H1 (cell line): ENCODE measurements at regions not wholly inside any gene's neighbourhood (a gene's known extent, or its start where the extent isn't known, plus 50 kb on each side); places are given as distances from the start of the nearest gene placed in this dataset.

Source experiments
- CTCF ChIA-PET: fragments of 300-600 bp; sonication (Branson Sonifier 250); formaldehyde crosslinking; loops from one replicate; lab custom pipeline; 2021; ENCODE audit not compliant: partially characterized antibody; lab: Charles Lee
- POLR2A ChIA-PET: fragments of 300-600 bp; sonication (Branson Sonifier 250); formaldehyde crosslinking; loops from one replicate; lab custom pipeline; 2021; ENCODE audit warnings: inconsistent platforms; ENCODE audit not compliant: partially characterized antibody; lab: Charles Lee
- DNase-seq, 2 experiments: peaks; one replicate each; pipeline versions ENCODE4 v3.0.0 to v3.0.0-alpha.2; 2010 to 2022; ENCODE audit warnings: low spot score in 2 of 2, low read depth in 1 of 2, mixed read lengths in 1 of 2
- FAIRE-seq: peaks from 2 replicates; lab custom pipeline; 2011; peaks lifted over from hg19 to GRCh38; lab: Jason Lieb, UNC
- H2AFZ ChIP-seq: 2 replicates; pipeline ENCODE4 v1.8.1; 2012; ENCODE audit warnings: low read length, inconsistent platforms
- H2AK5ac ChIP-seq: 2 replicates; pipeline ENCODE4 v1.6.1; 2013; ENCODE audit warnings: low read depth, low read length
- H2BK120ac ChIP-seq: replicated peaks from 2 replicates; pipeline ENCODE3; 2013; ENCODE audit warnings: low read depth, low read length, inconsistent platforms
- H2BK12ac ChIP-seq: 2 replicates; pipeline ENCODE4 v1.6.1; 2013; ENCODE audit warnings: low read depth, low read length
- H2BK15ac ChIP-seq: 2 replicates; pipeline ENCODE4 v1.6.1; 2013; ENCODE audit warnings: low read length
- H2BK20ac ChIP-seq: 2 replicates; pipeline ENCODE4 v1.6.1; 2013; ENCODE audit warnings: low read length
- H2BK5ac ChIP-seq: 2 replicates; pipeline ENCODE4 v1.6.1; 2013; ENCODE audit warnings: low read depth, low read length
- H3K14ac ChIP-seq: 2 replicates; pipeline ENCODE4 v1.6.1; 2013; ENCODE audit warnings: inconsistent platforms; ENCODE audit not compliant: insufficient read length
- H3K18ac ChIP-seq: 2 replicates; pipeline ENCODE4 v1.6.1; 2013; ENCODE audit warnings: low read length; ENCODE audit errors: extremely low read depth
- H3K23ac ChIP-seq: 2 replicates; pipeline ENCODE4 v1.6.1; 2013; ENCODE audit warnings: inconsistent platforms; ENCODE audit not compliant: insufficient read length
- H3K23me2 ChIP-seq: 2 replicates; pipeline ENCODE4 v1.6.1; 2013; ENCODE audit warnings: low read depth, low read length
- H3K27ac ChIP-seq: 2 replicates; pipeline ENCODE4 v1.6.1; 2011; ENCODE audit warnings: low read depth, low read length, inconsistent platforms
- H3K27me3 ChIP-seq, 4 experiments: replicated peaks in 1 of 4; 1 replicate in 1 of 4; 2 replicates in 3 of 4; pipeline versions ENCODE4 v1.6.1 to v1.8.1; 2011 to 2013; ENCODE audit warnings: low read length in 3 of 4, mild to moderate bottlenecking in 3 of 4, inconsistent platforms in 2 of 4, mixed read lengths in 2 of 4, moderate library complexity in 1 of 4; ENCODE audit not compliant: control insufficient read depth in 3 of 4, insufficient read depth in 3 of 4; ENCODE audit errors: extremely low read depth in 1 of 4
- H3K36me3 ChIP-seq, 4 experiments: 2 replicates each; pipeline versions ENCODE4 v1.6.1 to v1.8.1; 2011 to 2013; ENCODE audit warnings: mild to moderate bottlenecking in 4 of 4, low read length in 3 of 4, moderate library complexity in 2 of 4, control low read depth in 1 of 4, inconsistent platforms in 1 of 4; ENCODE audit not compliant: insufficient read depth in 4 of 4, control insufficient read depth in 2 of 4
- H3K4ac ChIP-seq: replicated peaks from 2 replicates; pipeline ENCODE3; 2013; ENCODE audit warnings: low read length, low read depth, mixed read lengths, inconsistent platforms; ENCODE audit not compliant: insufficient read length
- H3K4me1 ChIP-seq, 4 experiments: replicated peaks in 1 of 4; 1 replicate in 1 of 4; 2 replicates in 3 of 4; pipeline versions ENCODE4 v1.6.1 to v1.8.1; 2011 to 2013; ENCODE audit warnings: low read length in 3 of 4, inconsistent platforms in 2 of 4, mixed read lengths in 1 of 4; ENCODE audit not compliant: insufficient read depth in 4 of 4, control insufficient read depth in 3 of 4
- H3K4me2 ChIP-seq, 2 experiments: 2 replicates each; pipeline versions ENCODE4 v1.6.1 to v1.8.1; 2011 to 2013; ENCODE audit warnings: low read depth in 2 of 2, low read length in 2 of 2, control low read depth in 1 of 2, inconsistent platforms in 1 of 2, mild to moderate bottlenecking in 1 of 2; ENCODE audit not compliant: insufficient read depth in 1 of 2
- H3K4me3 ChIP-seq, 4 experiments: fragments of 200-600, 300-600 bp in 1 of 4; sonication (generic), shearing (Covaris generic), sonication (Bioruptor Twin) in 1 of 4; 2 replicates each; pipeline versions ENCODE4 v1.5.1 to v1.8.1; 2011 to 2016; ENCODE audit warnings: low read length in 4 of 4, low read depth in 3 of 4, control low read depth in 2 of 4, inconsistent platforms in 2 of 4, mild to moderate bottlenecking in 2 of 4, mixed read lengths in 1 of 4, moderate library complexity in 1 of 4; ENCODE audit not compliant: insufficient read depth in 2 of 4; ENCODE audit errors: extremely low read depth in 1 of 4
- H3K56ac ChIP-seq: replicated peaks from 2 replicates; pipeline ENCODE3; 2013; ENCODE audit warnings: low read depth, mild to moderate bottlenecking, mixed read lengths, low read length, inconsistent platforms; ENCODE audit not compliant: insufficient read length
- H3K79me1 ChIP-seq: 2 replicates; pipeline ENCODE4 v1.6.1; 2013; ENCODE audit warnings: low read depth, low read length, control low read depth
- H3K79me2 ChIP-seq, 2 experiments: 2 replicates each; pipeline versions ENCODE4 v1.6.1 to v1.8.1; 2012 to 2013; ENCODE audit warnings: low read length in 2 of 2, mild to moderate bottlenecking in 2 of 2, inconsistent platforms in 1 of 2; ENCODE audit not compliant: insufficient read depth in 2 of 2, control insufficient read depth in 1 of 2
- H3K9ac ChIP-seq, 4 experiments: replicated peaks in 1 of 4; 1 replicate in 1 of 4; 2 replicates in 3 of 4; pipeline versions ENCODE4 v1.6.1 to v1.8.1; 2011 to 2013; ENCODE audit warnings: low read depth in 3 of 4, low read length in 3 of 4, control low read depth in 2 of 4, mild to moderate bottlenecking in 2 of 4, moderate library complexity in 2 of 4, inconsistent platforms in 1 of 4; ENCODE audit errors: extremely low read depth in 1 of 4
- H3K9me3 ChIP-seq, 2 experiments: 2 replicates each; pipeline versions ENCODE4 v1.6.1 to v1.8.1; 2012 to 2013; ENCODE audit warnings: mild to moderate bottlenecking in 2 of 2, moderate library complexity in 2 of 2, control low read depth in 1 of 2, inconsistent platforms in 1 of 2, low read depth in 1 of 2, low read length in 1 of 2, mixed read lengths in 1 of 2; ENCODE audit not compliant: insufficient read depth in 2 of 2
- H4K20me1 ChIP-seq, 2 experiments: replicated peaks in 1 of 2; 2 replicates each; pipeline versions ENCODE3 to v1.8.1; 2011 to 2013; ENCODE audit warnings: inconsistent platforms in 2 of 2, low read length in 2 of 2, mild to moderate bottlenecking in 1 of 2; ENCODE audit not compliant: insufficient read depth in 2 of 2, control insufficient read depth in 1 of 2
- H4K5ac ChIP-seq: 2 replicates; pipeline ENCODE4 v1.6.1; 2013; ENCODE audit warnings: low read length, low read depth, mixed read lengths, inconsistent platforms; ENCODE audit not compliant: insufficient read length
- H4K8ac ChIP-seq: 2 replicates; pipeline ENCODE4 v1.8.0; 2013; ENCODE audit warnings: mild to moderate bottlenecking, moderate library complexity, low read length, inconsistent platforms; ENCODE audit not compliant: insufficient read depth; ENCODE audit errors: extremely low read depth
- H4K91ac ChIP-seq: replicated peaks from 2 replicates; pipeline ENCODE3; 2013; ENCODE audit warnings: low read length, mixed read lengths, inconsistent platforms; ENCODE audit not compliant: insufficient read length
- ASH2L ChIP-seq: fragments of 200-600, 300-600 bp; sonication (generic); IDR thresholded peaks from one replicate; pipeline ENCODE4 v1.7.1; 2017; ENCODE audit warnings: low read length
- BRCA1 ChIP-seq: IDR thresholded peaks from 2 replicates; pipeline ENCODE4 v1.6.1; 2012; ENCODE audit warnings: low read depth, low read length, improper control_type of control experiment
- EGR1 ChIP-seq: IDR thresholded peaks from 2 replicates; pipeline ENCODE4 v1.6.1; 2011; ENCODE audit warnings: low read depth, low read length, borderline replicate concordance
- GTF2F1 ChIP-seq: IDR thresholded peaks from 2 replicates; pipeline ENCODE4 v1.6.1; 2012; ENCODE audit warnings: low read depth, low read length, improper control_type of control experiment, borderline replicate concordance
- HDAC2 ChIP-seq, 2 experiments: fragments of 300-600 bp in 1 of 2; sonication (generic) in 1 of 2; IDR thresholded peaks; 2 replicates each; pipeline ENCODE4 v1.6.1; 2011 to 2012; ENCODE audit warnings: low read depth in 2 of 2, low read length in 2 of 2, mild to moderate bottlenecking in 2 of 2, moderate library complexity in 2 of 2, borderline replicate concordance in 1 of 2, inconsistent platforms in 1 of 2
- POLR2AphosphoS5 ChIP-seq: IDR thresholded peaks from 2 replicates; pipeline ENCODE4 v1.6.1; 2011; ENCODE audit warnings: low read depth, low read length
- RNF2 ChIP-seq: fragments of 200-900, 300-1000 bp; sonication (generic); IDR thresholded peaks from 2 replicates; pipeline ENCODE4 v1.7.1; 2016; ENCODE audit warnings: borderline replicate concordance, low read depth, mild to moderate bottlenecking, antibody characterized with exemption, low read length; ENCODE audit not compliant: poor library complexity, severe bottlenecking; ENCODE audit errors: missing control alignments
- SAP30 ChIP-seq: fragments of 300-600 bp; sonication (generic); IDR thresholded peaks from 2 replicates; pipeline ENCODE4 v1.7.1; 2012; ENCODE audit warnings: low read length, moderate library complexity, mild to moderate bottlenecking, inconsistent platforms; ENCODE audit not compliant: insufficient read depth, insufficient replicate concordance
- SRF ChIP-seq: IDR thresholded peaks from 2 replicates; pipeline ENCODE4 v1.6.1; 2011; ENCODE audit warnings: mild to moderate bottlenecking, low read depth, low read length, moderate library complexity
- SUZ12 ChIP-seq: fragments of 200-600 bp; sonication (generic); IDR thresholded peaks from 2 replicates; pipeline ENCODE4 v1.6.1; 2012; ENCODE audit warnings: mild to moderate bottlenecking, inconsistent platforms, low read length, moderate library complexity, mixed read lengths
- WGBS, 2 experiments: shearing (Covaris generic) in 1 of 2; methylation state at CpG; one replicate each; pipeline versions ENCODE4 v1.1.6 to v1.1.7; 2013 to 2015; ENCODE audit warnings: low lambda C conversion rate in 2 of 2, mixed read lengths in 2 of 2, inconsistent platforms in 1 of 2, low coverage in 1 of 2, missing lambda C conversion rate in 1 of 2; ENCODE audit not compliant: insufficient replicate concordance in 2 of 2, insufficient coverage in 1 of 2, insufficient read length in 1 of 2; ENCODE audit errors: extremely low coverage in 1 of 2, missing lambda C conversion rate in 1 of 2; 5-methylcytosine and 5-hydroxymethylcytosine counted together
- TF ChIP-seq, protein P1 (sequence below): IDR thresholded peaks from 2 replicates; pipeline ENCODE4 v1.6.1; 2011; ENCODE audit warnings: low read length, improper control_type of control experiment

- peaks cover 0 to 3% (median 0%) of the 10 kb centered on the region in 4 experiments; a peak in 1 of 7 replicates for H3K27me3 ChIP-seq
- H2AK5ac ChIP-seq: no peak overlapping the region
- no peak overlapping the region for H4K91ac ChIP-seq
- peaks cover 0 to 13% (median 9%) of the 10 kb centered on the region in 4 experiments; a peak in 6 of 7 replicates for H3K4me1 ChIP-seq
- H4K20me1 ChIP-seq: peaks cover 0 to 4% of the 10 kb centered on the region in 2 experiments
- no peak overlapping the region for H3K56ac ChIP-seq
- no peak overlapping the region for H3K14ac ChIP-seq
- no peak overlapping the region for H3K18ac ChIP-seq
- WGBS, 2 experiments: 66% methylated on average over 5 of the region's 5 CpGs; no CpG with 5 or more reads in 1 of the 2 experiments
- H2AFZ ChIP-seq: no peak overlapping the region
- no peak overlapping the region for H4K8ac ChIP-seq
- no peak overlapping the region for H3K4ac ChIP-seq
- H2BK120ac ChIP-seq: no peak overlapping the region
- no peaks in the 10 kb centered on the region for H3K79me2 ChIP-seq
- no peak overlapping the region for H3K9ac ChIP-seq
- no peak overlapping the region for H3K23ac ChIP-seq
- H2BK12ac ChIP-seq: no peak overlapping the region
- H2BK5ac ChIP-seq: no peak overlapping the region
- H3K23me2 ChIP-seq: peaks cover 2% of the 10 kb centered on the region; the same call in 1 of the 2 replicates
- H2BK20ac ChIP-seq: no peak overlapping the region
- no peak overlapping the region for H3K4me3 ChIP-seq
- H3K9me3 ChIP-seq: peaks cover 4% of the 10 kb centered on the region in 2 experiments
- no peak overlapping the region for H2BK15ac ChIP-seq
- POLR2A ChIA-PET: no interaction called here
- TF ChIP-seq, protein P1, sequence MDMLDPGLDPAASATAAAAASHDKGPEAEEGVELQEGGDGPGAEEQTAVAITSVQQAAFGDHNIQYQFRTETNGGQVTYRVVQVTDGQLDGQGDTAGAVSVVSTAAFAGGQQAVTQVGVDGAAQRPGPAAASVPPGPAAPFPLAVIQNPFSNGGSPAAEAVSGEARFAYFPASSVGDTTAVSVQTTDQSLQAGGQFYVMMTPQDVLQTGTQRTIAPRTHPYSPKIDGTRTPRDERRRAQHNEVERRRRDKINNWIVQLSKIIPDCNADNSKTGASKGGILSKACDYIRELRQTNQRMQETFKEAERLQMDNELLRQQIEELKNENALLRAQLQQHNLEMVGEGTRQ: no peak
- TF ChIP-seq EGR1: no peak
- TF ChIP-seq SAP30: no peak
- TF ChIP-seq GTF2F1: no peak
- TF ChIP-seq HDAC2 (IDR thresholded peaks at IDR 0.05; ENCODE audit: borderline replicate concordance in 1 of 2, low read depth in 2 of 2, low read length in 2 of 2): no peak
- TF ChIP-seq ASH2L: no peak
- TF ChIP-seq POLR2AphosphoS5: no peak
- no peak for TF ChIP-seq SUZ12
- no peak for TF ChIP-seq SRF
- TF ChIP-seq RNF2: no peak
- TF ChIP-seq BRCA1: no peak
- TF ChIP-seq, all 59 proteins: peak for 0
- H4K5ac ChIP-seq: no peak overlapping the region
- no peak overlapping the region for H3K27ac ChIP-seq
- peak overlapping the region; percentile 40 to 45; a peak in 2 of 4 replicates for H3K4me2 ChIP-seq
- no peaks in the 10 kb centered on the region for H3K79me1 ChIP-seq
- DNase-seq: no peak
- no peak for FAIRE-seq
- CTCF ChIA-PET: interaction anchor here (0.7 to 4.9 kb wide), 5 partner anchors 24 to 228 kb away, joined by 3 to 34 read pairs (median 4); no protein-coding TSS in a partner anchor
- H3K36me3 ChIP-seq: no peaks in the 10 kb centered on the region
Observed at GRCh38 chr10:124159153-124159552, 65.8 kb upstream of the CHST15 start.
